ENCODE measurements at regions not wholly inside any gene's neighbourhood (a gene's known extent, or its start where the extent isn't known, plus 50 kb on each side); places are given as distances from the start of the nearest gene placed in this dataset.

- in situ Hi-C loops (cut with MboI) (no loop called here), intact Hi-C loops (cut with micrococcal nuclease; ENCODE audit: unreplicated experiment) (loop anchor here (5.0 kb wide), 1 partner anchor 515 kb away; no protein-coding TSS in a partner anchor)
- Histone ChIP-seq H3K9ac (ENCODE audit: control insufficient read depth, insufficient read depth, low read length) (no peak overlapping the region), H3K4me2 (ENCODE audit: control insufficient read depth, insufficient read depth) (no peak overlapping the region), H3K27ac (ENCODE audit: control insufficient read depth, insufficient read depth) (no peak overlapping the region), H4K20me1 (ENCODE audit: control insufficient read depth, insufficient read depth) (no peaks in the 10 kb centered on the region), H3K9me3 (replicated peaks; ENCODE audit: control insufficient read depth, insufficient read depth, low read length) (peaks cover 2% of the 10 kb centered on the region; the same call in 2 of the 3 replicates), H3K79me2 (ENCODE audit: control insufficient read depth, insufficient read depth, low read length) (no peaks in the 10 kb centered on the region), H3K27me3 (replicated peaks in 1 of 2; ENCODE audit: control insufficient read depth in 2 of 2, insufficient read depth in 2 of 2, low read length in 1 of 2) (no peaks in the 10 kb centered on the region), H3K4me1 (ENCODE audit: control insufficient read depth, insufficient read depth, low read length) (peaks cover 13% of the 10 kb centered on the region), H3K36me3 (ENCODE audit: control insufficient read depth in 2 of 2, insufficient read depth in 2 of 2, low read length in 1 of 2) (no peaks in the 10 kb centered on the region), H3K4me3 (no peak overlapping the region), H2AFZ (ENCODE audit: control insufficient read depth, low read depth, low read length) (no peak overlapping the region)
- FAIRE-seq: no peak
- POLR2A ChIA-PET: no interaction called here
- RAD21 ChIA-PET (ENCODE audit: unreplicated experiment): interaction anchor here (1.0 kb wide), 2 partner anchors 15 to 513 kb away, joined by 3 read pairs; no protein-coding TSS in a partner anchor
- TF ChIP-seq ZNF217 (IDR thresholded peaks at IDR 0.05): no peak
- no peak for TF ChIP-seq MLLT1 (IDR thresholded peaks at IDR 0.05)
- TF ChIP-seq POLR2AphosphoS5 (IDR thresholded peaks at IDR 0.05; ENCODE audit: low read length): no peak
- no peak for TF ChIP-seq SMAD1 (IDR thresholded peaks at IDR 0.05; ENCODE audit: low read depth, partially characterized antibody)
- TF ChIP-seq NFXL1 (IDR thresholded peaks at IDR 0.05; ENCODE audit: borderline replicate concordance): no peak
- no peak for TF ChIP-seq NBN (IDR thresholded peaks at IDR 0.05)
- TF ChIP-seq ELK1 (IDR thresholded peaks at IDR 0.05; ENCODE audit: low read depth, low read length): no peak
- TF ChIP-seq RAD21 (IDR thresholded peaks at IDR 0.05; ENCODE audit: insufficient read depth, low read depth, low read length): no peak
- no peak for TF ChIP-seq HCFC1 (IDR thresholded peaks at IDR 0.05; ENCODE audit: low read length)
- TF ChIP-seq RFX5 (IDR thresholded peaks at IDR 0.05; ENCODE audit: low read depth, low read length): no peak
- no peak for TF ChIP-seq IRF5 (IDR thresholded peaks at IDR 0.05; ENCODE audit: borderline replicate concordance)
- TF ChIP-seq GATAD2B (conservative IDR thresholded peaks at IDR 0.05; ENCODE audit: low read depth): no peak
- no peak for TF ChIP-seq MAX (IDR thresholded peaks at IDR 0.05; ENCODE audit: low read depth, low read length)
- no peak for TF ChIP-seq NRF1 (conservative IDR thresholded peaks at IDR 0.05; ENCODE audit: low read depth, low read length)
- no peak for TF ChIP-seq PRDM15 (CRISPR knock-in tag; IDR thresholded peaks at IDR 0.05)
- WGBS (ENCODE audit: insufficient coverage, insufficient replicate concordance, low lambda C conversion rate, missing lambda C conversion rate): 72% methylated on average over 5 of the region's 5 CpGs
- no peak for ATAC-seq
- CTCF ChIA-PET: interaction anchor here (1.5 to 4.4 kb wide), 4 partner anchors 15 to 34 kb away, joined by 4 to 18 read pairs (median 5); no protein-coding TSS in a partner anchor
- no TSS peak for BruUV-seq (replicated peaks)
- DNase-seq (ENCODE audit: low read depth, low spot score): no peak
- SMC1A ChIA-PET (ENCODE audit: uncharacterized antibody, unreplicated experiment): interaction anchor here (0.6 kb wide), 1 partner anchor 465 kb away, joined by 3 read pairs; no protein-coding TSS in a partner anchor
Observed at GRCh38 chr16:87077750-87078127, 239.5 kb downstream of the C16orf95 start.
